Keratinocyte (primary cell): ENCODE measurements at regions not wholly inside any gene's neighbourhood (a gene's known extent, or its start where the extent isn't known, plus 50 kb on each side); places are given as distances from the start of the nearest gene placed in this dataset.

Experiments used
- EZH2 ChIP-seq: IDR thresholded peaks from one replicate; pipeline ENCODE4 v1.6.1; 2012; ENCODE audit warnings: inconsistent platforms, mild to moderate bottlenecking, low read length, moderate library complexity
- TF ChIP-seq, protein P1 (sequence below), 3 experiments: IDR thresholded peaks in 1 of 3; conservative IDR thresholded peaks in 1 of 3; optimal IDR thresholded peaks in 1 of 3; 2 replicates in 2 of 3; 3 replicates in 1 of 3; pipeline versions ENCODE3 to v1.5.1; 2011; ENCODE audit warnings: low read length in 3 of 3, mild to moderate bottlenecking in 3 of 3, moderate library complexity in 2 of 3, control low read depth in 1 of 3, inconsistent platforms in 1 of 3; ENCODE audit not compliant: insufficient read depth in 2 of 3; ENCODE audit errors: extremely low read depth in 1 of 3

DNA sequence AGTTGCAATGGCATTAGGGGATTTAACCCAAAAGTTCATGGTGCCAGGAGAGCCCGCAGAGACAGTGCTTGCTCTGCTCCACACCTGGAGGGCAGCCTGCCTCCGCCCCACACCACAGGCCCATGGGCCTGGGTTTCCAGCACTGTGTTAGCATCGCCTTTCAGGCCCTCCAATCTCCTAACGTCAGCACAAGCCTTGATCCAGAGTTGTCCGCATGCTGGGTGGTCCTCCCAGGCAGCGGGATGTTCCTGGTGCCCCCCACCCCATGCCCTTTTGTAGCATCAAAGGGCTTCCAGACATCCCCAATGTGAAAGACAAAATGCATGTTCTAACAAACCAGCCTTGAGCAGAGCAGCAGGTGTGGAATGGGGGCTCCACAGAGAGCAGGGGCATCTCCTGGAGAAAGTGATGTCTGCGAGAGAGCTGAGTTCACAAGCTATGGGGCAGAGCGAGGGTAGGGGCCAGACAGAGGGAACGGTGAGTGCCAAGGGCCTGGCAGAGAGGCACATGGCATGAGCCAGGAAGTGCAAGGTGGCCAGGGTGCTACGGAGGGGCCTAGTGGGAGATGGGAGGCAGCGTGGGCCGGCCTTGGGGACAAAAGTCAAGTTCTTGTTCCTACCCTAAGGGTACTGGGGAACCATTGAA, 119.2 kb downstream of the CYP26B1 start:
- TF ChIP-seq, protein P1, sequence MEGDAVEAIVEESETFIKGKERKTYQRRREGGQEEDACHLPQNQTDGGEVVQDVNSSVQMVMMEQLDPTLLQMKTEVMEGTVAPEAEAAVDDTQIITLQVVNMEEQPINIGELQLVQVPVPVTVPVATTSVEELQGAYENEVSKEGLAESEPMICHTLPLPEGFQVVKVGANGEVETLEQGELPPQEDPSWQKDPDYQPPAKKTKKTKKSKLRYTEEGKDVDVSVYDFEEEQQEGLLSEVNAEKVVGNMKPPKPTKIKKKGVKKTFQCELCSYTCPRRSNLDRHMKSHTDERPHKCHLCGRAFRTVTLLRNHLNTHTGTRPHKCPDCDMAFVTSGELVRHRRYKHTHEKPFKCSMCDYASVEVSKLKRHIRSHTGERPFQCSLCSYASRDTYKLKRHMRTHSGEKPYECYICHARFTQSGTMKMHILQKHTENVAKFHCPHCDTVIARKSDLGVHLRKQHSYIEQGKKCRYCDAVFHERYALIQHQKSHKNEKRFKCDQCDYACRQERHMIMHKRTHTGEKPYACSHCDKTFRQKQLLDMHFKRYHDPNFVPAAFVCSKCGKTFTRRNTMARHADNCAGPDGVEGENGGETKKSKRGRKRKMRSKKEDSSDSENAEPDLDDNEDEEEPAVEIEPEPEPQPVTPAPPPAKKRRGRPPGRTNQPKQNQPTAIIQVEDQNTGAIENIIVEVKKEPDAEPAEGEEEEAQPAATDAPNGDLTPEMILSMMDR (optimal IDR thresholded peaks at IDR 0.05 in 1 of 3, IDR thresholded peaks at IDR 0.05 in 1 of 3, conservative IDR thresholded peaks at IDR 0.05 in 1 of 3; ENCODE audit: extremely low read depth in 1 of 3, insufficient read depth in 2 of 3, low read length in 3 of 3): no peak
- TF ChIP-seq EZH2: no peak
